VCaP (cell line): ENCODE measurements at regions not wholly inside any gene's neighbourhood (a gene's known extent, or its start where the extent isn't known, plus 50 kb on each side); places are given as distances from the start of the nearest gene placed in this dataset.
"Not testable (repeated sequence)": the region's sequence is repeated elsewhere in the genome, so short reads cannot be mapped to it uniquely, and the experiment has no call there.

Experiments used
- H3K27ac ChIP-seq: fragments of 450-650 bp; 2 replicates; pipeline ENCODE4 v1.5.1; 2017
- TF ChIP-seq, protein P1 (sequence below): fragments of 450-650 bp; conservative IDR thresholded peaks from 2 replicates; pipeline ENCODE4 v1.5.1; 2017; ENCODE audit warnings: mild to moderate bottlenecking, moderate library complexity

DNA sequence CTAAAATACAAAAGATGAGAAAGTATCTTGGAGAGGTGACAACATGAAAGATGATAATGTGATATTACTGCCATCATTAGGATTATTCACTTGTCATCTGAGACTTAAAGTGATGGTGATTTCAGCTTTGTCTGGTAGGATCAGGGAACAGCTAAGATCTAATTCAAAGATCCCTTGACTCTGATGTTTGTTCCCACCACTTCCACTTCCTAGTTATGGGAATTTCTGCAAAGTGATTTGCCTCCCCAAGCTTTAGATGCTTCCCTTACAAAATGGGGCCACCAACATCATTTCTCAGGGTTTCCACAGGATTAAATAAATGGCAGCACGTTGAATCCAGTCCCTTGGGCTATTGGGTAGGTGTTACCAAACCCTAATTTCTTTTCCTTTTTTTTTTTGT is 550.8 kb upstream of the CDH5 start:
- TF ChIP-seq, protein P1, sequence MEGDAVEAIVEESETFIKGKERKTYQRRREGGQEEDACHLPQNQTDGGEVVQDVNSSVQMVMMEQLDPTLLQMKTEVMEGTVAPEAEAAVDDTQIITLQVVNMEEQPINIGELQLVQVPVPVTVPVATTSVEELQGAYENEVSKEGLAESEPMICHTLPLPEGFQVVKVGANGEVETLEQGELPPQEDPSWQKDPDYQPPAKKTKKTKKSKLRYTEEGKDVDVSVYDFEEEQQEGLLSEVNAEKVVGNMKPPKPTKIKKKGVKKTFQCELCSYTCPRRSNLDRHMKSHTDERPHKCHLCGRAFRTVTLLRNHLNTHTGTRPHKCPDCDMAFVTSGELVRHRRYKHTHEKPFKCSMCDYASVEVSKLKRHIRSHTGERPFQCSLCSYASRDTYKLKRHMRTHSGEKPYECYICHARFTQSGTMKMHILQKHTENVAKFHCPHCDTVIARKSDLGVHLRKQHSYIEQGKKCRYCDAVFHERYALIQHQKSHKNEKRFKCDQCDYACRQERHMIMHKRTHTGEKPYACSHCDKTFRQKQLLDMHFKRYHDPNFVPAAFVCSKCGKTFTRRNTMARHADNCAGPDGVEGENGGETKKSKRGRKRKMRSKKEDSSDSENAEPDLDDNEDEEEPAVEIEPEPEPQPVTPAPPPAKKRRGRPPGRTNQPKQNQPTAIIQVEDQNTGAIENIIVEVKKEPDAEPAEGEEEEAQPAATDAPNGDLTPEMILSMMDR, result no peak
- no peak overlapping the region for H3K27ac ChIP-seq

DNA sequence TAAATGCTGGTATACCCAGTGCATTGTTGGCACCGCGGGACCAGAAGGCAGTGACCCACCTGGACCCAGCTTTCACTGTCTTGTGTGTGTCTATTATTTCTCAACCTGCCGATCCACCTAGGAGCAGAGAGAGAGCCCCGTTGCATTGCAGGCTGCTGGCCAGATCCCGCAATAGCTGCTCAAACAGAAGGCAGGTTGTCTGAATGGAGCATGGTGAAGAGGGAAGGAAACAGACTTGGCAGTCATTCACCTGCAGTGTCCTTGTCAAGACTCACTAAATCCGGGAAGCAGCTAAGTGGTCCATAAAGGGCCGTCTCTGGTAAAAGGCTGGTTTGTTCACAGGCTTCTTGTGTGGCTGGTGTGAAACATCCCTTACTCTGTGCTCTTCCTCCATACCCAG is 552.6 kb upstream of the CDH5 start:
- H3K27ac ChIP-seq, result peak overlapping the region; percentile 61

DNA sequence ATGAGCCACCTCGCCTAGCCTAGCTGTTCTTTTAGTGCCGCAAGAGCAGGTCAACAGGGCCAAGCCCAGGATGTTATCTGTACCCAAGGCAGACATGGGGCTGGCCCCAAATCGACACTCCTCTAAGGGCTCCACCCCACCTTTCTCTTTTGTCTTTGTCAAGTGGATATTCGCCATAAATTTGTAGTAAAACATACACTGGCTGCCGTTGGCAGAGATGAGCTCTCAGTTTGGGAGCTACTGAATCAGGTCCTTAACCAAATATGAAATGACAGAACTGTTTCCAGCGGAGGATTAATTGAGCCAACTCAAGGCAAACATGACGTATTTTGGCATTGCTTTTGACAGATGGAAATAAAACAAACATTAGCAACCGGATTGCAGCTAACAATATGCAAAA is 556.9 kb upstream of the CDH5 start:
- H3K27ac ChIP-seq, result peak overlapping the region; percentile 63
- TF ChIP-seq, protein P1, result no peak

DNA sequence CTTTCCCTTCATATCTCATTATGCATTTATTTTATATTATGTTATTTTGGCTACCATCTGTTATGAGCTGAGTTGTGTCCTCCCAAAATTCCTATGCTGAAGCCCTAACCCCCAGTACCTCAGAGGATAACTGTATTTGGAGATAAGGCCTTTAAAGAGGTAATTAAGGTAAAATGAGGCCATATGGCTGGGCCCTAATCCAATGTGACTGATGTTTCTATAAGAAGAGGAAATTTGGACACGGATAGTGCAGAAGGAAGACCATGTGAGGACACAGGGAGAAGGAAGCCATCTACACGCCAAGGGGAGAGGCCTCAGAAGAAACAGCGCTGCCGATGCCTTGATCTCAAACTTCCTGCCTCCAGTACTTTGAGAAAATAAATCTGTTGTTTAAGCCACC is 557.7 kb upstream of the CDH5 start:
- TF ChIP-seq, protein P1, result no peak
- peak overlapping the region; percentile 63 for H3K27ac ChIP-seq

DNA sequence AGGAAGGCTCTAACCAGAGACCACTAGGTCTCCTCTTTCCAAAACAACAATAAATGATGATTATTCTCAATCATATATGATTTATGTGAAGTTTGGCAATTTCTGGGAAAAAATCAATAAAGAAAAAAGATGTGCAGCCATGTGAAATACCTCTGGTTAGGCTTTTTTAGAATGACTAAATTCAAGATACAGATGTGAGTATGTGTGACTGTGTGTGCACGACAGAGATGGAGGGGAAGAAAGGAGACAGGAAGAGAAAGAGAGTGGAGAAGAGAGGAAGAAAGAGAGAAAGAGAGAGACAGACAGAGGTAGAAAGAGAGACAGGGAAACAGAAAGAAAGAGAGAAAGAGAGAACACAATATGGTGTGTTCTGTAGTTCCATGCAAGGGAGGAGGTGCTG is 558.6 kb upstream of the CDH5 start:
- H3K27ac ChIP-seq, result no peak overlapping the region
- TF ChIP-seq, protein P1, result no peak

DNA sequence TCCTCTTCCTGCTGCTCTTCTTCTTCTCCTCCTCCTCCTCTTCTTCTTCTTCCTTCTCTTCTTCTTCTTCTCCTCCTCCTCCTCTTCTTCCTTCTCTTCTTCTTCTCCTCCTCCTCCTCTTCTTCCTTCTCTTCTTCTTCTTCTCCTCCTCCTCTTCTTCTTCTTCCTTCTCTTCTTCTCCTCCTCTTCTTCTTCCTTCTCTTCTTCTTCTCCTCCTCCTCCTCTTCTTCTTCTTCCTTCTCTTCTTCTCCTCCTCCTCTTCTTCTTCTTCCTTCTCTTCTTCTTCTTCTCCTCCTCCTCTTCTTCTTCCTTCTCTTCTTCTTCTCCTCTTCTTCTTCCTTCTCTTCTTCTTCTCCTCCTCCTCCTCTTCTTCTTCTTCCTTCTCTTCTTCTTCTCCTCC is 560.8 kb upstream of the CDH5 start:
- not testable (repeated sequence) for H3K27ac ChIP-seq

DNA sequence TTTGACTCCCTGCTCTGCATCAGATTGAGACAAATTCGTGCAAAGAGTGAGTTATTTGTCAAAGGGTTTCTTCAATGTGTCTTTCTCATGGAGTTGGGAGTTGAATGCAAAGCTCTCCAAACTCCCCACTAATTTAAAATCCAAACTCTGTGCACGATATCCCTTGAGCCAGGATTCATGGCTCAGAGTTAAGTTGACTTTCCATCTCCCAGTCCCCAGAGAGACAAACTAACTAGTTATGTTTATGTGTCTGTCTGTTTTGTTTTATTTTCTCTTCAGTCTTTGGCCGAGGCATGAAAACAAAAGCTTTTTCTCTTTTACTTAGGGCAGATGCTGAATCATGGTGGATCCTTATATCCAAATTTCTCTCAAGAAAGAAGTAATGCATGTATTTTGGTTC is 570.0 kb upstream of the CDH5 start:
- TF ChIP-seq, protein P1, result no peak
- no peak overlapping the region for H3K27ac ChIP-seq

DNA sequence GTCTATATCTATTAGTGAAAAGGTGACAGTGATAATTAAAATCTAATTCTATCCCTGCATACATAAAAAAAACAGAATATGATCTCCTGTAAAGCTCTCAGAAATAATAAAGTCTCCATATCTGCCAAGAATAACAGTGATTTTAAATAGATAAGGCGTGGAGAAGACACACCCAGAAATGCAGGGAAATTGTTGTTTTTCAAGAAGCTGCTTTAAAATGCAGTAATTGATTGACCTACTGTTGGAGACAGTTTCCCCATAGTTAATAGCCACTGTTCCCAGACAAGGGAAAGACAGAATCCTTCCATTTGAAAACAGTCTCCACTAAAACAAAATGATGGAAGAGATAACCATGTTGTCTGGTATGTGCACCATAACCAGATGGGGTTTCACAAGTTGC is 571.5 kb upstream of the CDH5 start:
- TF ChIP-seq, protein P1, result no peak
- H3K27ac ChIP-seq, result no peak overlapping the region

DNA sequence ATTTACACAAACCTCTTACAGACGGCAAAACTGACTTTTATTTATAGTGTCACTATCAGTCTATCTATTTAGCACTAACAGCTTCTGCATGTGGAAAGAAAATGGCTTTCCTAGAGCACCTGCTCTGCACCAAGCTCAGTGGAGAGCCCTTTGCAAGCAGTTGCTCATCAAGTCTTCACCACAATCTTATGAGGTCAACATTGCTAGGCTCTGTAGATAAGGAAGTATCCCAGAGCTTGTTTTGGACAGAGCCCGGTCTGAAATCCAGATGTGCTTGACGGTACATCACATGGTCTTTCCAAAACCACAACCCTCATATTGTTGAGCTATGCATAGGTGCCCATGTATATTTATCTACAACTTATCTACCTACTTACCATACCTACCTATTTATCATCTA is 572.7 kb upstream of the CDH5 start:
- H3K27ac ChIP-seq, result no peak overlapping the region
- TF ChIP-seq, protein P1, result no peak
